GM12874 (cell line): ENCODE measurements at regions not wholly inside any gene's neighbourhood (a gene's known extent, or its start where the extent isn't known, plus 50 kb on each side); places are given as distances from the start of the nearest gene placed in this dataset.

Source experiments
- CTCF ChIP-seq: IDR thresholded peaks from 2 replicates; pipeline ENCODE4 v1.5.1; 2011; ENCODE audit warnings: low read depth, mild to moderate bottlenecking, control low read depth, low read length, moderate library complexity; ENCODE audit not compliant: insufficient read depth

DNA sequence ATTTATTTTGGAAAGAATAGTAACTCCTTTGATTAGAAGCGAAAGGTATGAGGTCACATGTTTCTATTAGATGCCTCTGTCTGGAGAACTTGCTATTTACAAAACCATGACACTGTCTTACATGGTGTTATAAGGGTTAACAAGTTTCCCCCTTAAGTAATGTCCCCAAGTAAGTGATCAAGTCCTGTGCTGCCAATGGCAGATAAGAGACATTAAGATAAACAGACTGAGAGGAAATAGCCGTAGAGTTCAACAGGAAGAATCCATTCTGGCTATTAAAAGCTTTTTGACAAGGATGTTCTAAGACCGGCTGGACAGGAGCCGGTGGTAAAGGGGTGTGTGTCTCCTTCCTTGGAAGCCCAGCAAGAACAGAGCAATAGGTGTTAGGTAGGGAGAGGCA is 257.5 kb downstream of the GADD45G start:
- no peak for TF ChIP-seq CTCF

DNA sequence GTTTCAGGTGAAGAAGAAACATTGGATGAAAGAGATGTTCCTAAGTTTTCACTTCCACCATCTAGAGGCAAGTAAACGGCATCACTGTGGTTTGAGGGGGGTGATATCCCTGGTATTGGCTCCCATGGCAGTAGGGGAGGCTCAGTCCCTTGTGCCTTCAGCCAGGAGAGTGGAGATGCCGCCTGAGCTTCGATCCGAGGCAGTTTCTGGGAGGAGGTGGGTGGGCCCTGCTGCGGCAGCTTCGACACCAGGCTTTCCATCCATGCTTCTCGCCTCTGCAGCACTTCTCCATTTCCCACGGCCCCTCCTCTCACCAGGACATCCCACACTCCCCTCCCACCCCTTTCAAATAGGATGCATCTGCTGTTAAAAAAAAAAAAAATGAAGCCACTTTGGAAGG is 258.3 kb downstream of the GADD45G start:
- TF ChIP-seq CTCF: no peak

DNA sequence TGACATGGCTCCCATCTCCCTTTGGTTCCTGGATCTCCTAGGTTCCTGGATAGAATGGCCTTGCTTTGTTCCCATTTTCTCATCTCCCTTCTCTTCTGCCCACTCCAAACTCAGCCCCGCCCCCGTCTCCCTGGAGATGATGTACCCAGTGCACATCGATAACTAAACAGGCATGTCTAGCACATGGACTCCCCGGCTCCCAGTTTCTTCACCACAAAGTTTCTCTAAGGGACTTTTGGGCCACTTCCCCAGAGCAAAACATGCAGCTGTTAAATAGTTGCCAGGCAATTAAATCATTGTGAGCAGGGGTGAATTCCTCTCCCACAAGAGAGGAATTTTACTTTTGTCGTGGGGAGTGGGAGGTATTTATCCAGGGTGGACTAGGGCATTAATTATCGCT is 259.0 kb downstream of the GADD45G start:
- no peak for TF ChIP-seq CTCF

- no peak for TF ChIP-seq CTCF
Observed at GRCh38 chr9:89864257-89864656, 259.4 kb downstream of the GADD45G start.

- no peak for TF ChIP-seq CTCF
Observed at GRCh38 chr9:89864731-89865130, 259.9 kb downstream of the GADD45G start.

GRCh38 chr9:89865357-89865756 is 260.5 kb downstream of the GADD45G start:
- no peak for TF ChIP-seq CTCF

GRCh38 chr9:89865981-89866380 is 261.2 kb downstream of the GADD45G start:
- no peak for TF ChIP-seq CTCF

DNA sequence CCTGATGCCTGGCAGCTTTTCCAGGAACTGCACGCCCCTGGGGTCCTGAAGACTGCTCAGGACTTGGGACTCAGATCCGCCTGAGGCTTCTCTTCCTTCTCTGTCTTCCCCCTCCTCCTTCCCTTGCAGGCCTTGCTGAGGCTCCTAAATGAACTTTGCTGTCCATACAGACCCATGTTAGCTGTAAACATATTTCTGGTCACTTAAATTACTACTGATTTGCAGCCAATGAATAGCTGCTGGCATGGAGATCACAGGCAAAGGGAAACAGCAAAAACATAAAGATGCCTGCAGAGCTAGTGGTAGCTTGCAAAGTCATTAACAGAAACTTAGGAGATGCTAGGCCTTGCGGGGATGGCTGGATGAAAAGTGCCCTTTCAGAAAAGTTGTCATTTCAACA is 261.9 kb downstream of the GADD45G start:
- no peak for TF ChIP-seq CTCF
